Smooth muscle cell (in vitro differentiated cells): ENCODE measurements at regions not wholly inside any gene's neighbourhood (a gene's known extent, or its start where the extent isn't known, plus 50 kb on each side); places are given as distances from the start of the nearest gene placed in this dataset.

Experiments used
- DNase-seq: peaks from one replicate; lab custom pipeline; 2025; ENCODE audit not compliant: unreplicated experiment; lab: John Stamatoyannopoulos, UW
- H2AFZ ChIP-seq: fragments of 200-600 bp; sonication (generic); 2 replicates; pipeline ENCODE4 v1.6.0; 2016; ENCODE audit warnings: antibody characterized with exemption, low read depth, mild to moderate bottlenecking
- H3F3A ChIP-seq: fragments of 200-600 bp; sonication (generic); 2 replicates; pipeline ENCODE4 v1.6.0; 2017; ENCODE audit warnings: antibody characterized with exemption, low read depth
- H3K27ac ChIP-seq: fragments of 200-600 bp; sonication (generic); 2 replicates; pipeline ENCODE4 v1.5.1; 2016; ENCODE audit warnings: low read depth, mild to moderate bottlenecking
- H3K27me3 ChIP-seq: fragments of 200-600 bp; sonication (generic); 2 replicates; pipeline ENCODE4 v1.6.1; 2016; ENCODE audit warnings: low read depth, mild to moderate bottlenecking
- H3K36me3 ChIP-seq: fragments of 200-600 bp; sonication (generic); 2 replicates; pipeline ENCODE4 v1.5.1; 2016; ENCODE audit warnings: low read depth
- H3K4me1 ChIP-seq: fragments of 200-600 bp; sonication (generic); 2 replicates; pipeline ENCODE4 v1.5.1; 2016; ENCODE audit warnings: low read depth
- H3K4me2 ChIP-seq: fragments of 200-600 bp; sonication (generic); 2 replicates; pipeline ENCODE4 v1.6.0; 2016; ENCODE audit warnings: mild to moderate bottlenecking
- H3K4me3 ChIP-seq: fragments of 200-600 bp; sonication (generic); 2 replicates; pipeline ENCODE4 v1.5.1; 2016; ENCODE audit warnings: mild to moderate bottlenecking
- H3K79me2 ChIP-seq: fragments of 200-600 bp; sonication (generic); 2 replicates; pipeline ENCODE4 v1.6.0; 2016; ENCODE audit warnings: low read depth, mild to moderate bottlenecking
- H3K9ac ChIP-seq: fragments of 200-600 bp; sonication (generic); 2 replicates; pipeline ENCODE4 v1.6.0; 2016; ENCODE audit warnings: low read depth
- H3K9me3 ChIP-seq: fragments of 200-600 bp; sonication (generic); replicated peaks from 2 replicates; pipeline ENCODE4 v1.5.1; 2016; ENCODE audit warnings: low read depth
- H4K20me1 ChIP-seq: fragments of 200-600 bp; sonication (generic); 2 replicates; pipeline ENCODE4 v1.6.0; 2016; ENCODE audit warnings: low read depth
- CTCF ChIP-seq: fragments of 200-600 bp; sonication (generic); IDR thresholded peaks from 2 replicates; pipeline ENCODE4 v1.5.1; 2017; ENCODE audit warnings: borderline replicate concordance, mild to moderate bottlenecking, antibody characterized with exemption; ENCODE audit not compliant: insufficient read depth, poor library complexity, severe bottlenecking
- WGBS: methylation state at CpG from one replicate; pipeline ENCODE4 v1.1.7; 2016; ENCODE audit warnings: low lambda C conversion rate; 5-methylcytosine and 5-hydroxymethylcytosine counted together

DNA sequence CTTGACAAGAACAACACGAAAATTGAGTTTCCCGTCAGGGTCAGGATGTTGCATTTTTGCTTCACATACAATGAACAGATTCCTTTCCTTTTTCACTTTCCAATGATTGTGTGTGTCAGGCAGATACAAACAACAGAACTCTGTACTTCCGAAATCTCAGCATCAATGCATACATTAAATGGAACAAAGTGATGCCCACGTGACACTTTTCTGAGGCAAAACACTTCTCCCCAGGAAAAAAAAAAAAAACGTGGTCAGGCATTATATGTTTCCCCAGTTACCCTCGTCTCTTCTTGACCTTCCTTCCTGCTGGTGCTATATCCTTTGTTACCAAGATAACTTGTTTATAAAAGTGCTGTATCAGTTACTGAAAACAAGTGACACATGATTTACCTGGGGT is 181.8 kb downstream of the ZNF281 start:
- WGBS = 54% methylated on average over 6 of the region's 6 CpGs

More for the DNA sequence above, 181.8 kb downstream of the ZNF281 start:
- DNase-seq = no peak
- Histone ChIP-seq H3K36me3 (no peaks in the 10 kb centered on the region), H3K79me2 (no peaks in the 10 kb centered on the region), H3K27me3 (no peaks in the 10 kb centered on the region), H3K4me3 (no peak overlapping the region), H3K9ac (no peak overlapping the region), H3K9me3 (no peaks in the 10 kb centered on the region), H3K27ac (no peak overlapping the region), H3K4me2 (no peak overlapping the region), H3K4me1 (peaks cover 28% of the 10 kb centered on the region), H2AFZ (no peak overlapping the region), H3F3A (peaks cover 26% of the 10 kb centered on the region), H4K20me1 (no peaks in the 10 kb centered on the region)
- TF ChIP-seq CTCF = no peak
